ENCODE measurements at regions not wholly inside any gene's neighbourhood (a gene's known extent, or its start where the extent isn't known, plus 50 kb on each side); places are given as distances from the start of the nearest gene placed in this dataset.

GRCh38 chr1:234536741-234537140, 57.8 kb upstream of the TARBP1 start:
- POLR2A ChIA-PET: interaction anchor here (1.0 kb wide), 1 partner anchor 23 kb away, joined by 6 read pairs; no protein-coding TSS in a partner anchor
- whole genome bisulfite sequencing (ENCODE audit: insufficient coverage): 90% methylated on average over 12 of the region's 12 CpGs
- TF ChIP-seq CTCF (IDR thresholded peaks at IDR 0.05): no peak
- TF ChIP-seq EZH2 (IDR thresholded peaks at IDR 0.05; ENCODE audit: borderline replicate concordance, insufficient read depth, low read depth, low read length, poor library complexity, severe bottlenecking): no peak
- Histone ChIP-seq H3K27me3 (replicated peaks in 1 of 4; ENCODE audit: control extremely low read depth in 1 of 4, control insufficient read depth in 3 of 4, insufficient read depth in 4 of 4, low read length in 3 of 4) (no peaks in the 10 kb centered on the region), H3K4me2 (replicated peaks; ENCODE audit: low read depth, low read length, poor library complexity, severe bottlenecking) (no peak overlapping the region), H3K27ac (ENCODE audit: low read length in 2 of 2) (no peak overlapping the region), H3K9ac (ENCODE audit: low read length) (no peak overlapping the region), H3K36me3 (replicated peaks in 1 of 2; ENCODE audit: control extremely low read depth in 1 of 2, control insufficient read depth in 1 of 2, extremely low read depth in 1 of 2, insufficient read depth in 2 of 2, low read length in 1 of 2) (no peaks in the 10 kb centered on the region), H4K20me1 (ENCODE audit: control insufficient read depth, insufficient read depth, low read length, poor library complexity, severe bottlenecking) (no peaks in the 10 kb centered on the region), H3K9me3 (ENCODE audit: control extremely low read depth in 1 of 3, control insufficient read depth in 2 of 3, insufficient read depth in 1 of 3, low read length in 2 of 3) (no peaks in the 10 kb centered on the region), H2AFZ (ENCODE audit: insufficient read depth, low read depth, low read length, poor library complexity, severe bottlenecking) (no peak overlapping the region), H3K4me3 (ENCODE audit: control extremely low read depth in 1 of 5, extremely low read depth in 1 of 5, insufficient read depth in 1 of 5, low read depth in 2 of 5, low read length in 4 of 5) (no peak overlapping the region), H3K4me1 (ENCODE audit: control insufficient read depth in 2 of 2, insufficient read depth in 2 of 2, low read length in 2 of 2) (peaks cover 8 to 10% of the 10 kb centered on the region in 2 donors), H3K79me2 (ENCODE audit: control insufficient read depth, insufficient read depth, low read length) (no peaks in the 10 kb centered on the region)
- no peak overlapping the region for H3K27ac Mint-ChIP-seq
- H3K4me1 Mint-ChIP-seq: peaks cover 9% of the 10 kb centered on the region
- H3K4me3 Mint-ChIP-seq: no peak overlapping the region
- H3K9me3 Mint-ChIP-seq (ENCODE audit: insufficient read depth): no peaks in the 10 kb centered on the region
- intact Hi-C loops (cut with micrococcal nuclease): no loop called here
- no peaks in the 10 kb centered on the region for H3K27me3 Mint-ChIP-seq
- DNase-seq (no peak), ATAC-seq (ENCODE audit: low read depth) (no peak)
- CTCF ChIA-PET: no interaction called here

DNA sequence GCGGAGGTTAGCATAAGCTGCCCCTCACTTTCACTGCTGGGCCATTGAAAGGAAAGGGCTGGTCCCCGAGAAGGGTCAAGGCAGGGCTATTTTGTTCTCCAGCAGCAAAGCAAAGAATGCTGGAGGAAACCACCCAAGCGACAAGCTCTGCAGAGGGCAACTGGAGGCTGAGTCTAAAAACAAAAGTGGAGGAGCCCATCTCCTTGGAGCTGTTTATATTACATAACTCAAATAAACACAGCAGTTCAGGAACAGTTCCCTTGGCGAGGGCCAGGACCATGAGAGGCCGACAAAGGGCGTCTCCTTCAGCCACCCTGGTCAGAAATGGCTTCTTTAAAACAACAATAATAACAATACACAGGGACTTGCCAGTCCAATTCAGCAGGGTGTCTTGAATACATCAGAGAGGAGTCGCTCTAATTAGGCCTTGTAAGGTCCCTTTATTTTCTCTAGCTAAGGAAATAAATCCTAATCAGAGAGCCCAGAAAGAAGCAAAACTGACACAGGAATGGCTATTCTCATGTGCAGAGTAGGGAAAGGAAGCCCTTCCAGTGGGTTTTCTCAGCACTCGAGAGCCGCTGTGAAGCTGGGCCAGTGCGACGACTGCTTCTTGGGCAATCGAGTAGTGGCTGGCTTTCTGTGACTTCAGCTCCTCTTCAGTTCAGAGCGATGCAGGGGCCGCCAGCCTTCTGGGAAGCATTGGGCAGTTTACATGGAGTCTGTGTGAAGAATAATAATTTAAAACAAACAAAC, 57.0 kb upstream of the TARBP1 start:
- Mint-ChIP-seq H3K27ac (no peak overlapping the region), H3K4me1 (peaks cover 9% of the 10 kb centered on the region), H3K4me3 (no peak overlapping the region), H3K9me3 (ENCODE audit: insufficient read depth) (no peaks in the 10 kb centered on the region), H3K27me3 (no peaks in the 10 kb centered on the region)
- CTCF ChIA-PET: interaction anchor here (1.1 kb wide), 1 partner anchor 548 kb away, joined by 3 read pairs; no protein-coding TSS in a partner anchor
- Histone ChIP-seq H3K4me2 (replicated peaks; ENCODE audit: low read depth, low read length, poor library complexity, severe bottlenecking) (no peak overlapping the region), H3K4me1 (ENCODE audit: control insufficient read depth in 2 of 2, insufficient read depth in 2 of 2, low read length in 2 of 2) (peaks cover 8 to 10% of the 10 kb centered on the region in 2 donors), H2AFZ (ENCODE audit: insufficient read depth, low read depth, low read length, poor library complexity, severe bottlenecking) (no peak overlapping the region), H4K20me1 (ENCODE audit: control insufficient read depth, insufficient read depth, low read length, poor library complexity, severe bottlenecking) (no peaks in the 10 kb centered on the region), H3K79me2 (ENCODE audit: control insufficient read depth, insufficient read depth, low read length) (no peaks in the 10 kb centered on the region), H3K9me3 (ENCODE audit: control extremely low read depth in 1 of 3, control insufficient read depth in 2 of 3, insufficient read depth in 1 of 3, low read length in 2 of 3) (no peaks in the 10 kb centered on the region), H3K36me3 (replicated peaks in 1 of 2; ENCODE audit: control extremely low read depth in 1 of 2, control insufficient read depth in 1 of 2, extremely low read depth in 1 of 2, insufficient read depth in 2 of 2, low read length in 1 of 2) (no peaks in the 10 kb centered on the region), H3K27ac (ENCODE audit: low read length in 2 of 2) (no peak overlapping the region), H3K9ac (ENCODE audit: low read length) (no peak overlapping the region), H3K4me3 (ENCODE audit: control extremely low read depth in 1 of 5, extremely low read depth in 1 of 5, insufficient read depth in 1 of 5, low read depth in 2 of 5, low read length in 4 of 5) (no peak overlapping the region), H3K27me3 (replicated peaks in 1 of 4; ENCODE audit: control extremely low read depth in 1 of 4, control insufficient read depth in 3 of 4, insufficient read depth in 4 of 4, low read length in 3 of 4) (no peaks in the 10 kb centered on the region)
- TF ChIP-seq CTCF (IDR thresholded peaks at IDR 0.05): no peak
- TF ChIP-seq EZH2 (IDR thresholded peaks at IDR 0.05; ENCODE audit: borderline replicate concordance, insufficient read depth, low read depth, low read length, poor library complexity, severe bottlenecking): no peak
- WGBS (ENCODE audit: insufficient coverage): 92% methylated on average over 10 of the region's 14 CpGs
- POLR2A ChIA-PET: no interaction called here
- DNase-seq (no peak), ATAC-seq (ENCODE audit: low read depth) (no peak)
- intact Hi-C loops (cut with micrococcal nuclease): no loop called here
